Thyroid gland (tissue), 4 donors: ENCODE measurements at regions not wholly inside any gene's neighbourhood (a gene's known extent, or its start where the extent isn't known, plus 50 kb on each side); places are given as distances from the start of the nearest gene placed in this dataset.

ENCODE experiments used
- POLR2A ChIP-seq, 2 donors: fragments of 450-650 bp; IDR thresholded peaks; one replicate each; pipeline ENCODE4 v1.6.1; 2017; ENCODE audit warnings: antibody characterized with exemption in 2 of 2, mild to moderate bottlenecking in 2 of 2, moderate library complexity in 1 of 2
- TF ChIP-seq, protein P1 (sequence below), 6 experiments: fragments of 200-600 bp in 3 of 6; fragments of 450-650 bp in 3 of 6; sonication (generic) in 3 of 6; IDR thresholded peaks; one replicate each; pipeline ENCODE4 v1.5.1; 2016 to 2019; ENCODE audit warnings: antibody characterized with exemption in 6 of 6, mild to moderate bottlenecking in 2 of 6, inconsistent platforms in 1 of 6, moderate library complexity in 1 of 6

DNA sequence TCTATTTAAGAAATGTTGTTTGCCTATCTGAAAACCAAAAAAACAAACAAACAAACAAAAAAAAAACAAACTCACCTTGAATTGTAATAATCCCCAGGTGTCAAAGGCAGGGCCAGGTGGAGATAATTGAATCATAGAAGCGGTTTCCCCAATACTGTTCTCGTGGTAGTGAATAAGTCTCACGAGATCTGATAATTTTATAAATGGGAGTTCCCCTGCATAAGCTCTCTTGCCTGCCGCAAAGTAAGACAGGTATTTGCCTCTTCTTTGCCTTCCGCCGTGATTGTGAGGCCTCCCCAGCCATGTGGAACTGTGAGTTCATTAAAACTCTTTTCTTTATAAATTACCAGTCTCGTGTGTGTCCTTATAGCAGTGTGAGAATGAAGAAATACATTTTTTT lies 1180.7 kb upstream of the CRIM1 start:
- TF ChIP-seq, protein P1, sequence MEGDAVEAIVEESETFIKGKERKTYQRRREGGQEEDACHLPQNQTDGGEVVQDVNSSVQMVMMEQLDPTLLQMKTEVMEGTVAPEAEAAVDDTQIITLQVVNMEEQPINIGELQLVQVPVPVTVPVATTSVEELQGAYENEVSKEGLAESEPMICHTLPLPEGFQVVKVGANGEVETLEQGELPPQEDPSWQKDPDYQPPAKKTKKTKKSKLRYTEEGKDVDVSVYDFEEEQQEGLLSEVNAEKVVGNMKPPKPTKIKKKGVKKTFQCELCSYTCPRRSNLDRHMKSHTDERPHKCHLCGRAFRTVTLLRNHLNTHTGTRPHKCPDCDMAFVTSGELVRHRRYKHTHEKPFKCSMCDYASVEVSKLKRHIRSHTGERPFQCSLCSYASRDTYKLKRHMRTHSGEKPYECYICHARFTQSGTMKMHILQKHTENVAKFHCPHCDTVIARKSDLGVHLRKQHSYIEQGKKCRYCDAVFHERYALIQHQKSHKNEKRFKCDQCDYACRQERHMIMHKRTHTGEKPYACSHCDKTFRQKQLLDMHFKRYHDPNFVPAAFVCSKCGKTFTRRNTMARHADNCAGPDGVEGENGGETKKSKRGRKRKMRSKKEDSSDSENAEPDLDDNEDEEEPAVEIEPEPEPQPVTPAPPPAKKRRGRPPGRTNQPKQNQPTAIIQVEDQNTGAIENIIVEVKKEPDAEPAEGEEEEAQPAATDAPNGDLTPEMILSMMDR (IDR thresholded peaks at IDR 0.05) = no peak
- no peak for TF ChIP-seq POLR2A (IDR thresholded peaks at IDR 0.05)
